22Rv1 (cell line): ENCODE measurements at regions not wholly inside any gene's neighbourhood (a gene's known extent, or its start where the extent isn't known, plus 50 kb on each side); places are given as distances from the start of the nearest gene placed in this dataset.

ENCODE experiments used
- CTCF ChIP-seq: fragments of 450-650 bp; IDR thresholded peaks from 2 replicates; pipeline ENCODE4 v1.5.1; 2017; ENCODE audit warnings: mild to moderate bottlenecking
- ZFX ChIP-seq: fragments of 450-650 bp; IDR thresholded peaks from 2 replicates; pipeline ENCODE4 v1.6.1; 2017; ENCODE audit warnings: antibody characterized with exemption, borderline replicate concordance

DNA sequence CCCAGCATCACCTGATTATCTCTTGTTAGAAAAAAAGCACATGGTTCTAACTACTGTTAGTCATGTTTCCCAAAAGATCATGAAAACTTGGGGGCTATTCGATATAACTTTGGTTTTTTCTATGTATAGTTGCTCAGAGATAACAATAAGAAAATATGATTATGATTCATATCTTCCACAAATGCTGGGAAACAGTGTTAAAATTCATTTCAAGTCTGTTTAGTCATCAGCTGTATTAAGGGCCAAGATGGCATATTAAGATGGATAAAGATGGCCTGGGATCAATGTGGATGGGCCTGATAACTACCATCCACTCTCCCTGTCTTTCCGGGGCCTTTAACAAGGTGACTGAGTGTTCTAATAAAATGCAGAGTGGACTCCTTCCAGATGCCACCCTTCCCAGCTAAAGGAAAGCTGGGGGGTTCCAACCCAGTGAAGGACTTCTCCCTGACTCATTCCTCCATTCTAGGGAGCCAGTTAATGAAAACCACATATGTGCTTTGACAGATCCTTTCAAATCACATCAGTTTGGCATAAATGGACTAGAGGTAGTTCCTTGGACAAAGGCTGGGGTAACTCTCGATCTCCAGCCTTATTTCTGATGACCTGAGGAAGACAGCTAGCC is 221.6 kb downstream of the VAPA start:
- no peak for TF ChIP-seq CTCF
- TF ChIP-seq ZFX, result no peak
